NOMO-1 treated with DMSO at 0.1 percent for 48 hours (cell line): ENCODE measurements at regions not wholly inside any gene's neighbourhood (a gene's known extent, or its start where the extent isn't known, plus 50 kb on each side); places are given as distances from the start of the nearest gene placed in this dataset.
A peak's percentile ranks its signal among the peaks of the same experiment; 100 is the strongest.

Experiments used
- DNase-seq: peaks from one replicate; lab custom pipeline; 2025; ENCODE audit not compliant: unreplicated experiment; lab: John Stamatoyannopoulos, UW

DNA sequence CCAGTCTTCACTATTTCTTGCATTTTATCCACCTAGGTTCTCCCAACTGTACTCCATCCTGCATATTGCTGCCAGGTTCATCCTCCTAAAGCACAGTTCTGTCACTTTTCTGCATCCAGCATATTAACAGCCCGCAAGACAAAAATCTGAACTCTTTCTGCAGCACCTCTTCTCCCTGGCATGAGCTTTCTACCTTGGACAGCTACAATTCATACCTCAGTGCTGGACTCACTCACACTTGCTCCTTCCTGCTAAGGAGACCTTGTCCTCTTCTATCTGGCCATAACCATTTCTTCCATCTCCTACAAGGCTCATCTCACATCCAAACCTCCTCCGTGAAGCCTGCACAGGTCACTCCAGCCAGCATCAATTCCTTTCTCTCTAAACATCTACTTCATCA lies 170.1 kb upstream of the GRIP1 start:
- no peak for DNase-seq

DNA sequence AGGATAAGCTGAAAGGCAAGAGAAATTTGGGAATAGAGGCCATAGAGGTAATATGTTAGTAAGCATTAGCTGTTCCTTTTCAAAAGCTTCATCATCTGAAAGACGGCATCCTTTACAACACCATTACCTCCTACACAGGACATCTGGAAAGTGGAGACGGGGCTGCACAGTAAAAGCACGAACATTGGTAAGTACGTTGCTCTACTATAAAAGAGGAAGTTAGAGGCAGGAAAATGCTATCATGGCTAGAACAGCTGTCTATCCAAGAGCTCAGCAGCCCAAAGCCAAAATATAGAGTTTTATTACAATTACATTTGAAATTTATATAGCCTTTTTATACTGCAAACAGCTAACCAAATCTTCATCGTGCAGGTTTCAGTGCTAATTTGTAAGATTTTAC lies 172.3 kb upstream of the GRIP1 start:
- DNase-seq, result peak; percentile 54

DNA sequence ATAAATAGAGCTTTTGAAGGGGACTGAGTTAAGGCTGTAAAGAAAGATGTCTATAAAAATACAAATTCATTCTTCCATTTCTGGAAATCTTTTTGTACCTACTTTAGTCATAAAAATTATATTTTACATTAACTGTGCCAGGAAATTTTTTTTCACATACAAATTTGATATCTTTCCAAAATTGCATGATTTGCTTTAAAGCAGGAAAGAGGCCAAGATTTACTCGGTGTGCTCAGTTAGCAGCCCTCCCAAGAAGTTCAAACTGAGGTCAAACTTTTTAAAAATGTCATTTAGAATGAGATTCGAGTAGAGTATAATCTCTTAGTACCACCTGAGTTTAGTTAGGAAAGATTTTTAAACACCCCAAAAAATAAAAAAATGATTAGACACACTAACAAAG lies 173.2 kb upstream of the GRIP1 start:
- DNase-seq, result no peak

DNA sequence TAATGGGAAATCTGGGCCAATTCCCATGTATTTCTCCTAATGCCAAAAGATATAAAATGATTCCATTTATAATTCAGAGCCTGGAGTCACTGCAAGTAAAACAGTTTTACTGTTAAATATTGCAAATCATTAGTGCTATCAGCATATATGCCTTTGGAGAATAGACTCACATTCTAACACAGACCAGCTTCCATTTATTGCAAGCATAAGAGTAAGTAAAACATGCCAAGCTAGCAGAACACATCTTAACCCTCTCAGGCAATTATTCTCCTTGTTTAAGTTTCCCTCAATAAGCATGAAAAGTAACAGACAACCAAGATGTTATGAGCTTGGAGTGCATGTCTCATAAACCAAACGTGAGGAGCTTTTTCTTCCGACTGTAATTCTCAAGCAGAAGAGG lies 173.9 kb upstream of the GRIP1 start:
- DNase-seq, result no peak

DNA sequence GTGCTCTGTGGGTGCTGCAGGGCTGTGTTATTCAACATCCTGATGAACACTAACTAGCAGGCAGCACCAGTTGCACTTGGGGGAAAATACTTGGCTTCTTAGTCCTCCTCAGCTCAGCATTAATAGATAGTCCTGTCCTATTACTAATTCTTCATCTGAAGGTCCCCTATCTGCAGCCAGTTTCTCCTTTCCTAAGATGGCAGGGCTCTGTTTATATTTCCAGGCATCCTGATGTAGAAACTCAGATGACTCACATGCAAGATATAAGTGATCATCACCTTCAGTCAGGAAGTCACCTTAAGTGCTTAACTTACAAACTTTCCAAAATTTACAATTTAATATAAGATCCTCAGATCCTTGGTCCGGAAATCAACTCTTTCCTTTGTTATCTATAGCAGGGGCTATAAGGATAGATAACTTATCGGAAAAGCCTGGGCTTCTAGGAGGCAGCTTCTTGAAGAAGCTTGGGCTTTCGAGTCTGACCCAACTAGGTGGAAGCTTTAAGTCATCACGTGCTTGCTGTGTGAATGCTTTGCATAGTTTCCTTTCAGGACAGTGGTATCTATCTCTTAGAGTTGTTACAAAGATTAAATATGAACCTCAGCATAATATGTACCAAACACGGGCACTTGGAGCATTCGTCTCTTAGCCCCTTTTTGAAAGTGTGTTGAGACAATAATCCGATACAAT lies 181.0 kb upstream of the GRIP1 start:
- no peak for DNase-seq

DNA sequence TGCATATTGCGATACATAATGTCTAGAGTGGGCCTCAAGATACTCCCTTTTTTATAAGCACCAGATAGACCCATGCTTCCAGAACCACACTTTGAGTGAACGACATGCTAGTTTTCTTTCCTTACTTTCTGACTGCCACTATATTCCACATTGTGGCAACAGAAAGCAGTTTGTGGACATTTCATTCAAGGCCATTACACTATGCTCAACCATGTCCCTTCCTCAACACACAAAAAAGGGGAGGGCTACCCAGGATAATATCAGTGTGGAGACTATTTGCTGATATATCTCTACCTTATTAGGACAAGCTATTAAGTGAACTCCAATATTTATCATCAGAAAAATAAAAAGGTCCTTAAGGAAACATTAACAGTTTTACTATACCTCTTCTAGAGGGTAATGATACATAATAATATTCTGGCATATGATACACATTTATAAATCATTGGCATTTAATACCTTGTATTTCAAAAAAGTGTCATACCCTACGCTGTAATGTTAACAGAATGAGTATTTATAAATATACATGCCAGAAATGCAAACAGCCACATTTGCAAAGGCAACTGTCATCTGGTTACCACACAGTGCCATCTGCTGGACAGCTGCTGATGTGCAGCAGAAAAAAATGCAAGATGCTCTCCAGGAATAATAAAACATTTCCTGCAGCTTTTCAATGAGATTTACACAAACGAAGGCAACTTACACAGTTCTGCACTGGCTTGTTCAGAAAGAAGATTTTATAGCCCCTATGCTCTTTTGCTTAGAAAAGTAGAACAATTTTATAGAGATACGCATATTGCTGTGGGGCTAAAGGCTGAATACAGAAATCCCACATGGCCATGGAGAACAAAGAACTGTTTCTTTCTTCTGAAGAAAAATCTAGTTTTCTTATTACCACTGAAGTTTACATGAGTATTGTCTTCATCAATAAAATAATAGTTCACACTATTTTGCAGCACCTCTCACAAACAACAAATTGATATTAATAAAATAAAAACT lies 182.2 kb upstream of the GRIP1 start:
- DNase-seq, result peak; percentile 40

DNA sequence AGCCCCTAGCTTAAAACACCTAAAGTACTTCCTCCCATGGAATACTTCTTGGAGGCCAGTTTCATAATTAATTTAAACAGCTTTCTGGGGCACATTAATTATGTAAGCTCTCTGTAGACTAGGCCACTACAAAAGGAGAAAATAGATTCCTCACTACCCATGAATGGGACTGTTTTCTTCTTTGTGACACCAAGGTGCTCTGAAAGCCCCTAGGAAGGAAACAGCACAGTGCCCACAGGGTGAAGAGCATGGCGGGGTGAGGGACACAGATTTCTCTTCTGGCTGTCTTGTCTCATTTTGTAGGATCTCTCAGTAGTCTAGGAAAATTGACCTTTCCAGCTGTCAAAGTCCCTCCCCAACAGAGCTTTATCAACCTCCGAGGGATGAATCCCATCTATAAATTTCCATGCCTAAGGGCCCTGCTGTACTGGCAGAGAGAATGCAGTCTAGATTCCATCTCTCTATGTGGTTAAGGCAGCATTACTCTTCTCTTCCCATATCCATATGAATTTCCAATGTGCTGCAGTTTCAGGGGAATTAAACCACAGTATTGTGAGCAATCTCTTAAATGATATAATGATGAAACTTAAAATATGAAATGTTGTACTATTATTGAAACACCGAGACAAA lies 183.6 kb upstream of the GRIP1 start:
- no peak for DNase-seq

DNA sequence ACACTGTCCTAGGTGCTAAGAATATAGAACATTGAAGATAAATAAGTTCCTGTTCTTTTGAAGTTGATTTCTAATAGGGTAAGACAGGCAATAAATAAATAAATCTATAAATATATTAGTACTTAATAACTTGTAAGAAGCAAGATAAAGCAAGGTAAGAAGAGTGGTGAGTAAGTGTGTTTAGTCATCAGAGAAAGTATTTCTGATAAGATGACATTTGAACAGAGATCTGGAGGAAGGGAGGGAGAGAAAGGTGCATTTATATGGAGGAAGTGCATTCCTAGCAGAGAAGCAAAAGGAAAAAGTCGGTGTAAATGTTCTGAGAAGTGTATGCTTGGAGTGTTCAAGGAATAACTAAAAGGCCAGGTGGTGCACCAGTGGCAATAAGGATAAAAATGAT lies 184.4 kb upstream of the GRIP1 start:
- no peak for DNase-seq

DNA sequence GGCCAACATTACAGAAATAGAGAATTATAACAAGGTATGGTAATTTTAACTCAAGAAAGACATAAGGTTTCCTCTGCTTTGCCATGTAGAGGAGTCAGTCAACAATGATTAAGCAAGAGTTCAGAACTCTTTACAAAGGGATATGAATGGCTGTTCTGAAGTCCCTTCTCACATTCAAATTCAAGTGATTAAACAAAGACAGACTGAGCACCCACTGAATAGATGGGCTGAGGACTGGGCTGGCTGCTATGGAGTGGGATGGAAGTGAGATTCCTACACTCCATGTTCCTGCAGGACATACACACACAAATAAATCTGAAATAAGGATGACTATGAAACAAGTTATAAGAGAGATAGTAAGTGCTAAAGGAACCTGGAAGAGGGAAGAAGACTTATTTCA lies 199.0 kb upstream of the GRIP1 start:
- no peak for DNase-seq

DNA sequence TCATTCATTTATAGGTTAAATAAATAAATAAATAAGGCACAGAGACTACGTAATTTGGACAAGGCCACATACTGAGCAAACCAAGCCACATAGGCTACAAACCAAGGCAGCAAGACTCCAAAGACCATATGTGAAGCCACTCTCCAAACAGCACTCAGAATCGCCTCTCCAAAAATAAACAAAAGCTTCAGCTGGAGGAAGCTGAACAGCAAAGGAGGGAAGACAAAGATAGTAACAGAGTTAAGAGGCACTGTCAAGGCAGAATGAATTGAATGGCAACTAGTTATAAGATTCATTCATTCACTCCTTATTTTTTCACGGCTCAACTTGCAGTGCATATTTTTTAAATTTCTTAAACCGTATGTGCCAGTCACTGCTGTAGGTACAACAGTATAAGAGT lies 200.5 kb upstream of the GRIP1 start:
- no peak for DNase-seq

DNA sequence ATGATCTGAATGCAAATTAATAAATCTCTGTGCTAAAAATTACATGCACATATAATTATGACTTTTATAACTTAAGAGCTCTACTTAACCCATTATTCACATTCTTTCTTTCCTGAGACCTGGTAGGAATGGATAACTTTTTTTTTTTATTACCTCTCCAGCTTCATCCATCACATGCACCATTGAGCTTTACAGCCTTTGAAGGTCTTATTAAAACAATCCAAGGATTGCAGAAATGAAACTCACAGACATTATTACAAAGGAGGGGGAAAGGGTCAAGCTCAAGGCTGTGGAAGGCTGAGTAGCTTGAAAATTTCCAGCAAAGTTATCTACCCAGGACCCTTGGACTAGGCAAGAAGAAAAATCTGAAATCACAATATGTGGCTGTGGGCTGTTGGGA lies 202.5 kb upstream of the GRIP1 start:
- no peak for DNase-seq

DNA sequence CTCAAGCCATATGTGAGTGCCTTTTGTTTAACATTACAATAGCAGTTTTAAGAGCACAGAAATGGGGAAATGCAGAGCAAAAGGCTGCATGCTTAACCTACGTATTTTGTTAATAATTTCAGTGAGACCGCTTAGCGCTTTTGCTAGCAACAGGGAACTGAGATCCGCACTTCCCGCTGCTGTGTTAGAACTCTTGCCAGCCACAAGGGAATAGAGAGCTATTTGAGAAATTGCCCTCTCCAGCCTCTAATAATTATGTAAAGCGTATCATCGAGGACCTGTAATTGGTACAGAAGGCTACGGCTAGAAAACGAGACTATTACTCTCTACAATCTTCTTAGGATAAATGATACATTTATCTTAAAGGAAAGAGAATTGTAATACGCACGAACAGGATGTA lies 205.2 kb upstream of the GRIP1 start:
- peak; percentile 43 for DNase-seq

DNA sequence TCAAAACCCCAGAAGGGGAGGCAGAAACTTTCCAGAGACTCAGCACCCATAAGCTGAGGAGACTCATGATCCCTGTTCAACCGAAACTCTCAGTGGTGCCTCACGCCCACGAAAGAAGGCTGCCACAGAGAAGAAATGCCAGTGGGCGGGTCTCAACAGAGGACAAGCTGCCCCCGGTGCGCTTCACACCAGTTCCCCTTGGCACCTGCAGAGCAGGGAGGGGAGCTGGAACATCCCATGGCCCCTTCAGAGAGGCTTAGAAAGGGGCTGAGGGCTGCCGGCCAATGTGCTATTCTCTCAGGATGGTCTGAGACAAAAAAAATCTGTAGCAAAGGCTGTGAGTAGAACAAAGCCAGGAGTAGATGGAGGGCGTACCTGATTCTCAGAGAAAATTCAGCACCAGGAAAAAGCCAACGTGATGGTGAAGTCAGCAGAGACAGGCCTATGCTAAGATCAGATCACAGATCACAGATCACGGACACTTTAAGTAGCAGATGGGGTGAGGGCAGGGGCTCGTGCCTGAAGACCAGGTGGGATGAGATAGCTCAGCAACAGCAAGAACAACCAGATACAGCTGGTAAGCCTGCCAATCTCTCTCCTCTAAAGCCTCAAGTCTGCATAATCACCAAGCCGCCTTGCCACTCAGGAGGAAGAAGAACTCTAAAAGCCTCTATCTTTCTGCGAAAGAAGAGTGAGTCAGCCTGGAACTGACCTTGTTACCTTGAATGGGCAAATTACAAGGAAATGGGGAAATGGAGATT lies 206.4 kb upstream of the GRIP1 start:
- DNase-seq, result no peak

DNA sequence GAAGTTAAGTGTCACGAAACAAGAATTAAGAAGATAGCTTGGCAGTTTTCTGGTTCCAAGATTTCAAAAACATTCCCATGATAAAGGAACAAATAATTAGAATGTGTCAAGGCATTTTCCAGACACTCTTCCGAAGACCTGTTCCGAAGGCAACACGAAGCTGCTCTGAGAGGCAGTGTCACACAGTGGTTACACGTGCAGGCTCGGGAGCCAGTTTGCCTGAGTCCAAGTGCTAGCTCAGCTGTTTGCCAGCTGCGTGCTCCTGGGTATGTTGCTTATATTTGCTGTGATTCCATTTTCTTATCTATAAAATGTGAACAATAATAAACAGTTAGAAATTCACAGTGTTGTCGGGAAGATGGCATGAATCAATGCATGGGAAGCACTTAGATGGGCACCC lies 217.9 kb upstream of the GRIP1 start:
- DNase-seq, result no peak

DNA sequence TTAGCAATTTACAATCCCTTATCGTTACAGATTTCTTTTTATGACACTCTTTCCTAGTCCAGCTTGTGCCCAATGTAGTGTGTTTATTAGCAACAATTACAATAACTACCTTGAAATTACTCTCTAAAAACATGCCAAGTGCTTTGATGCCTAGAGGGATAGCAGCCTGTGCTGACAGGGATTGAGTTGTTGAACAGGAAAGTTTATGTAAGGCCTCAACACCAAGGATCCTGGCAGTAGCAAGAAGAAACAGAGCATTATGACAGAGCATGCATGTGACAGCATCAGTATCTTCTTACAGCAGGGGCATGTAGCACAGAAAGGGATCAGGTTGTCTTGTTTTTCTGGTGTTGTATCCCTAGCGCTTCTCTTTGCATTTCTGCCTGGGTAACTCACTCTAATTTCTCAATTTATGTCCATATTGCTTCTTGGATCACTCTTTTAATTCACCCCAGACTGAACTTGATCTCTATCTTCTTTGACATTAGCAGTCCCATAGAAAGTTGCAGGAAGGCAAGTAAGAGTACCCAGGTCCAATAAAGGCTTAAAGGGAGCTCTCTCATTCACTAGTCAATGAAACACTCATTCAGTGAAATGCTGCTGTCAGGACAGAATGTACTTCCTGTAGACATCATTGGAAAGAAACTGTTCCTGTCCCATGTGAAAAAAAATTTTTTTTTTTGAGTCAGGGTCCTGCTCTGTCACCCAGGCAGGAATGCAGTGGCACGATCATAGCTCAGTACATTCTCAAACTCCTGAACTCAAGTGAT lies 220.0 kb upstream of the GRIP1 start:
- DNase-seq, result no peak

DNA sequence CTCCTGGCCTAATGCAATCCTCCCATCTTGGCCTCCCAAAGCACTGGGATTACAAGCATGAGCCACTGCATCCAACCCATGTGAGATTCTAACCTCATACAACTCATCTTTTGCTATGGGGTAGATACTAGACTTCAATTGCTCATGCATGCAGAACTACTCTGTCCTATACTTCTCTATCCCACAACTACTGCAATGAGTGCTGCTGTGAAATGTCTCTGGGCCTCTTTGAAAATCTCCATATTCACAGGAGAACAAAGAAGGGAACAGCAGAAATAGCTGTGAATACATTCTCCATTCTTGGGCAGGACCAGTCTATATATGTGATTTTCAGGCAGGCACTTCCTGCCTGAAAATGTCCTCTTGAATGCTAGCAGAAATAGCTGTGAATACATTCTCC lies 220.7 kb upstream of the GRIP1 start:
- DNase-seq, result no peak

DNA sequence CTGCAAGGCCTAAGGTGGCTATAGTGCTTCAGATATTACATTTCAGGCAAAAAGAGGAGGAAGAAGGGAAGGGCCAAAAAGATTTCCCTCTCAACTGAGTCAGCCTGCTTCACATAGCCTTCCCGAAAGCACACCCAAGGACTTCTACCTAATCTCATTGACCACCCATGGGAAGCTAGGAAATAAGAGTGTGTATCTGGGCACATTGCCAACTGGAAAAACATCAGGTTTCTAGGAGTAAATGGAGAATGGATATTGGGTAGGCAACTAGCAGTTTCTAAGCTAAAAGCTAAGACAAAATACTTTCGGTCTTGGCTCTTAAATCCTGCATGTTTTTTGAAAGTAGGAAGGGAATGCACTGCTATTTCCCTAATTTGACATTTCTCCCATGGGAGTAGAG lies 221.7 kb upstream of the GRIP1 start:
- no peak for DNase-seq

DNA sequence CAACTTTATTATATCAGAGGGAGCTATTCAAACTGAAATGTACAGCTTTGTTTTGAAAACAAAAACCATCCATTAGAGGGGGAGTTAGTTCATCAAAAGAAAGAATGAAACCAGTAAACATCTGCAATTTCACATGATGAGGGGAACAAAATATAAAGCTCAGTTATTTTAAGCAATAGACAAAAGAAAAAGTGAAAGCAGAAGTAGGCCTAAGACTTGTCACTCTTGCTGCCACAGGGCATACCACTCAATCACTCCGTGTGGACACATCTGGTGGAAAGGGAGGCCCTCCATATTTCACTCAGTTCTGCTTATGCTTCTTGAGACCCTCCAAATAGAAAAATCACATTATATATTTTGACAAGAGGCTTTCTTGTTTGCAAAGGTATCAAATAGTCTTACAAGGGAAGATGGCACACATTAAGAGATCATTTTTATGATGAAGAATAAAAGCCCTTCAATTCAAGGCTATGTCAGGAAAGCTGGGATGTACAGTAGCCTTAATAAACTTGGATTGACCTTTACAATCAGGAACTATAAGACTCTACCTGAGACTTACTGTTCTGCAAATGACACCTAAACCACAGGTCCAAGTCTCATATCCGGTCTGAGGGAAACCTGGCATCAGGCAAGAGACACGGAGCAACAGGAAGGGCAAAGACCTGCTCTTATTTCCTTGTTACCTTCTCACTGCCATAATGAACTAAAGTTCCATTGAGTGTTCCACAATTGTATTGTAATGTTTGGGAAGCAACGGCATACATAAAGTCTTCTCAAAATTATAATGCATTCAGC lies 222.5 kb upstream of the GRIP1 start:
- DNase-seq, result peak; percentile 82

DNA sequence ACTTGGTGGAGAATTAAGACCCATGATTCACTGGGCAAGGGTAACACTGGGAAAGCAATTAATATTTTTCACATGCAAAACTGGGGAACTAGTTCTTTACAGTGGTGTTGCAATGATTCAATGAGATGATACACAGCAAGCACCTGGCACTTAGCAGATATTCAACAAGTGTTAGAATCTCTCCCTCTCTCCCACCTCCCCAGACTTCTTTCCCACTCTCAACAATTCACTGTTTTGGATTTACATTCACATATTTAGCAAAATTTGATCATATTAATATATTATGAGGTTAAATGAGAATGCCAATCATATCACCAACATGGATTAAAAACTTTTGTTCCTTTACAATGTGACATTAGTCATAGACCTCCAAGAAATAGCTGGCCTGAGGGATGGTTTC lies 223.1 kb upstream of the GRIP1 start:
- peak; percentile 11 for DNase-seq
